HG03439 (cell line): ENCODE measurements at regions not wholly inside any gene's neighbourhood (a gene's known extent, or its start where the extent isn't known, plus 50 kb on each side); places are given as distances from the start of the nearest gene placed in this dataset.
"Not testable (repeated sequence)": the region's sequence is repeated elsewhere in the genome, so short reads cannot be mapped to it uniquely, and the experiment has no call there.

Experiments
- ATAC-seq: cut with Tn5 transposase; IDR thresholded peaks from one replicate; pipeline ENCODE4 v1.9.1; 2021; ENCODE audit warnings: mild to moderate bottlenecking, moderate library complexity; ENCODE audit not compliant: unreplicated experiment

DNA sequence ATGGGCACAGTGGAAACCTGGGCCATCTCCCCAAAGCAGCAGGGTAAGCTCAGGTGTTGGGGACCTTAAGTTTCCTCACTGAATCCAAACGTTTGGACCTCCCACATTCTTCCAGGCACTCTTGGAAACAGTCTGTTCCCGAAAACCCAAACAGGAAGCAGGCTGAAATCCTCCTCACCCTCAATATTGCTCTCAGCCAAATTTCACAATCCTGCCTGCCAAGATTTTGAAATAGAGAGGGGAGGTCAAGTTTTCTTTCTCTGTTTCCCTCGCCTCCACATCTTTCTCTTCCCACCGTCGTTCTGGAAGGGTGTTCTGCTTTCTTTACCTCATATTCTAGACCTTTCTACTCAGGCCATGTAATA lies 392.0 kb upstream of the SASH1 start:
- no peak for ATAC-seq

DNA sequence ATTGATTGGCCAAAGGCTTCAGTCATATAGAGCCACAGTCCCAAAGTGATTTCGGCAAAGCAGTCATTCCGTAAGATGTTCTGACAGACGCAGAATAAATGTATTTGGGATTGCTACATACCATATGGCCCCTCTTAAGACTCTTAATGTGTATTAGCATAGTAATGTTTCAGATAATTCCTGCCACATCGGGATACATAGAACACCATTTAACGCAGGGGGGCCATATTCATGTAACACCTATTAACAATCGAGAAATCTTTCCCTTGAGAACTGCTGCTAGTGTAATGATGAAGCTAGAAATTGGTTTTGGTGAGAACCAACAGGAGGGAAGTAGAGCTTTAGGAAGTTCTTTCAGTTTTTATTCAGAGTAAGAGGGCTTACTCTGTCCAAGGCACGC lies 390.9 kb upstream of the SASH1 start:
- no peak for ATAC-seq

DNA sequence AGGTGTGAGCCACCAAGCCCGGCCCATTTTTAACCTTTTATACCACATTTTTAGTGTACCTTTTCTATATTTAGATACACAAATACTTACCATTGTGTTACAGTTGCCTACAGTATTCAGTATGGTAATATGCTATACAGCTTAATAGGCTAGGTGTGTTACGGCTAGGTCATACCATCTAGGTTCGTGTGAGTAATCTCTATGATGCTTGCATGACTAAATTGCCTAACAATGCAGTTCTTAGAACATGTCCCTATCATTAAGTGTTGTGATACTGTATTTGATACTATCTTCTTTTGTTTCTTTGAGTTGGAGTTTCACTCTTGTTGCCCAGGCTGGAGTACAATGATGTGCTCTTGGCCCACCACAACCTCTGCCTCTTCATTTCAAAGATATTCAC lies 387.7 kb upstream of the SASH1 start:
- no peak for ATAC-seq

DNA sequence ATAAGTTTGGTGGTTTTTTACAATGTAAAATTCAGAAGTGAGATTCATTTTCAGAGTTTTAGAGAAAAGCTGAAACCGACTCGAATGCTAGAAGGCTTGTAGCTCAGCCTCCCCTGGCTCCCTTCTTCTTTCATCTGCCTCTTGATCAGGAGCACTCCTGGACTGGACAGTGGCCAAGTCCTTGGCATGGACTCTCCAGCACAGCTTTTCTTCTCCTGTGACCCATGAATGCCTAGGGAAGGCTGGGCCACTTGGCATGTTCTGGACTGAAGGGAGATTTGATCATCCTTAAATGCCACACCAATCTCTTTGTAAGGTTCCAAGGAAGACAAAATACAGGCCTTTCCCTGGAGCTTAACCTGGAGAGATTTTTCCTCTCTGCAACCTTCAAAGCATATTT lies 384.0 kb upstream of the SASH1 start:
- ATAC-seq = no peak

DNA sequence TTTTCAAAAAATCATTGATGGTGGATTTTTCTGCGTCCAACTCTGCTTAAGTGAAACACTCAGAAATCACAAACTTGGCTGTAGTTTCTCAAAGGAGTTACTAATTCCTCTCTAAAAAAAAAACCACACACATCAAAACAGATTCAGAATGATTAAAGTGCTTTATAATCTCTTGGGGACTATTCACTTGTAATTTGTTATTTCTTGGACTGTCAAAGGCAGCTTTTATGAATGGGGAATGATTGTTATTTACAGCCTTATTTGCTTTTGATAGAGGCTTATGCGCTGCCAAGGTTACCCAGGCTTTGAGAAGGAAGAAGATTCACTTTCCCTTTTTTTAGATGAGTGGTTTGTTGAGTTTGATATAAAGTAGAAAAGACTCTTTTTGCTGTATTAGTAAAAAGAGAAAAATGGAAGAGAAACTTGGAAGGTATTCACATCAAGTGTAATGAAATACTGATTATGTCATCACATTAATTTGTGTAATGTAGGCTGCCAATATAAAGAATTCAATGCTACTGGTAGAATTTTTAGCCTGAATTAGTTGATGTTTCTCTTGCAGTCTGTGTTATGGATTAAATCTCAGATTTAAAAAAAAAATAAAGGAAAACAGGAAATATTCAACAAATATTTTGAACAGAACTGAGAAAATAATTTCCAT lies 381.0 kb upstream of the SASH1 start:
- ATAC-seq = no peak

DNA sequence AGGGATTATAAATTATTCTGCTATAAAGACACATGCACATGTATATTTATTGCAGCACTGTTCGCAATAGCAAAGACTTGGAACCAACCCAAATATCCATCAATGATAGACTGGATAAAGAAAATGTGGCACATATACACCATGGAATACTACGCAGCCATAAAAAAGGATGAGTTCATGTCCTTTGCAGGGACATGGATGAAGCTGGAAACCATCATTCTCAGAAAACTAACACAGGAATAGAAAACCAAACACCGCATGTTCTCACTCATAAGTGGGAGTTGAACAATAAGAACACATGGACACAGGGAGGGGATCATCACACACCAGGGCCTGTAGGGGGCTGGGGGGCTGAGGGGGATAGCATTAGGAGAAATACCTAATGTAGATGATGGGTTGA lies 377.2 kb upstream of the SASH1 start:
- not testable (repeated sequence) for ATAC-seq

DNA sequence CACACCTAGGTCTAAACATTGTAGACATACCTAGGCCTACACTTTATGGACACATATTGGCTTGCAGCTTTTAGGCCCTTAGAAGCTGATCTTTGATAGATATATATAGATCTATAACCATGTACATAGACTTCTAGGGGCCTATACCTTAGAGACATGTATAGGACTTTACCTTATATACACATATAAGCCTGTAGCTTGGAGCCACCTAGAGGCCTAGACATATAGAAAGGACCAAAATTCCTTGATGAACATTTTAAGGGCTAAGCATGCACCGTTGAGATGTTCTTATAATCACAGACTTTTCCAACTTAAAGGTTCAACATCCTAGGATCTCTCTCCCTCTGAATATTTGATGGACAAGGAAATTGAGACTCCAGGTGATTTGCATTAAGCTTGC lies 371.7 kb upstream of the SASH1 start:
- no peak for ATAC-seq

DNA sequence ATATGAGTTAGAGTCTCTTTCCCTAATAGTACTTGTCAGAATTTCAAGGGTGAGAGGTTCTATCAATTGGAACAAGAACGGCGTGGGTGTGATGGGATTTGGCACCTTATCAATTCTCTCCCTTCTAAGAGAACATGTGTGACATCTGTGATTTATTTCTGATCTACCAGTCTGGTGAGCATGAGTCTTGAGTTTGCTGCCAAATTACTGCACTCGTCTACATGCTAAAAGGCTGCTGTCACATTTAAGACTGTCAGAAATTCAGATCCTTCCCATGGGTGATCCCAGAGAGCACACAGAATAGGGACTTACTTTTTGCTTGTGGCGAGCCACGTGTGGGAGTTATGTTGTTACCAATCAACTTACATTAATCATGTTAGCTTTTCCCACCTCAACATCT lies 370.2 kb upstream of the SASH1 start:
- ATAC-seq = no peak

DNA sequence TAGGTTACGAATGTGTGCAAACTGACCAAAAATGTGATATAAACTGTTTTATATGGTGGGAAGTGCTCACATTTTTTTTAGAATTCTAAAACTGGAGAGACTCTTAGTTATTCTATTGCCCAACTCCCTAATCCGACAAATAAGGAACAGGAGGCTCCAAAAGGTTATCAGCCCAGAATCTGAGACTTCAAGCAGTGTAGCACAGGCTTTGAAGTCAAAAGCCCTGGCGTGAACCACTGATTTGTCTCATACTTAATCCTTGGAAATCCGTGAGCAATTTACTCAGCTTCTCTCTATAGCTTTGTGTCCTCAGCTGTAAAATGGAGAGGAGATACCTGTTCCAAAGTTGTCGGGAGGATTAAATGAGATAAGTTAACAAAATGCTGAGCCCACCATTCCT lies 368.8 kb upstream of the SASH1 start:
- no peak for ATAC-seq

DNA sequence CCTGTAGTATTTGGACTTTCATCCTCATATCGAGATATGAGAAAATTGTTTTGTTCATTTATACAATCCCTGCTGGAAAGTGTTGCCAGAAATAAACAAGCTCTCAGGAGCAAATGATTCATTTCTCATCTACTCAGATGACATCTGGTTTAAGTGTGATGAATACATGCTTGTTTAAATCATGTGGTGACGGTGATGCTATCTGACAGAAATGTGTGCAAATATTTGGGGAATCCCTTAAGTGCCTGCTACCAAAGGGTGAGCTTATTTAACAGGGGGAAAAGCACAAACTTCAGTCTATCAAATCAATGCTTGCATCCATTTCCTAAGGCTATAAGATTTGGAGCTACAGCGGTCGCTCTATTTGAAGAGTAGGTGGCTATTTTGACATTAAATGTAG lies 368.3 kb upstream of the SASH1 start:
- ATAC-seq = no peak

DNA sequence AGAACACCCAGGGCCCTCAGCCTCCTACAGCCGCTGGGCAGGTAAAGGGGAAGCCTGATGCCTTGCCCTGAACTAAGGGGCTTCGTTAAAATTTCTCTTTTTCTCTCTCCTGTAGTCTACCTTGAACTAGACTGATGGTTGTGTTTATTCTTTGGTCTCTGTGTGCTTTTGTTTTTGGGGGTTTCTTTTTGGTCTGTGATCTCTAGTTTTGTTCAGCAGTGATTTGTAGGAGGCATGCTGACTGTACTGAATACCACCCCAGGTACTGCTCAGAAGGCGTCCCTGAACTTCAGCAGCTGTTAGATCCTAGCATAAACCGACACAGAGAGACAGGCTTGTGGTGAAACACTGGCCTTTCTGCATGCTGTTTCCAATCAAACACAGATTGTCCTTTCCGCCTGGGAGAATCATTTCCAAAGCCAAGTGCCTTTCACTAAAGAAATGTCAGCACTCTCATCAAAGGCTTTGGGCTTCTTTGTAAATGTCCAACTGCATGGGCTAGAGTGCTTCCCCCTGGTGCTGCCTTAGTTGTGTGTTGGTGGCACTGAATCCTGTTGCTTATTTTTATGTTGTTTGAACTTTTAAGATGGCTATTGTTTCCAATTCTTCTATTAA lies 364.7 kb upstream of the SASH1 start:
- ATAC-seq = no peak

DNA sequence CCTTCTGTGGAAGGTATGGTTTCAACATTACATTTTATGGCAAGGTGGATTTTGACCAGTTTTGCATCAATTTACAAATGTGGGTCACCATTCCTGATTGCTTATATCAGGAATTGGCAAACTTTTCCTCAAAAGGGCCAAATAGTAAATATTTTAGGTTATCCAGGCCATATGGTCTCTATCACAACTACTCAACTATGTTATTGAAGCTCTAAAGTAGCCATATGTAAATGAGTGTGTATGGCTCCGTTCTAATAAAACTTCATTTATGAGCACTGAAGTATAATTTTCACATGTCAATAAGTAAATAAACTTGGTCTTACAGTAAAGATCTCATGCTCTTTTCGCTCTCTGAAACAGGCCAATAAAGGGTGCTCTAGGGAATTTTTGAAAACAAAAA lies 362.7 kb upstream of the SASH1 start:
- no peak for ATAC-seq

DNA sequence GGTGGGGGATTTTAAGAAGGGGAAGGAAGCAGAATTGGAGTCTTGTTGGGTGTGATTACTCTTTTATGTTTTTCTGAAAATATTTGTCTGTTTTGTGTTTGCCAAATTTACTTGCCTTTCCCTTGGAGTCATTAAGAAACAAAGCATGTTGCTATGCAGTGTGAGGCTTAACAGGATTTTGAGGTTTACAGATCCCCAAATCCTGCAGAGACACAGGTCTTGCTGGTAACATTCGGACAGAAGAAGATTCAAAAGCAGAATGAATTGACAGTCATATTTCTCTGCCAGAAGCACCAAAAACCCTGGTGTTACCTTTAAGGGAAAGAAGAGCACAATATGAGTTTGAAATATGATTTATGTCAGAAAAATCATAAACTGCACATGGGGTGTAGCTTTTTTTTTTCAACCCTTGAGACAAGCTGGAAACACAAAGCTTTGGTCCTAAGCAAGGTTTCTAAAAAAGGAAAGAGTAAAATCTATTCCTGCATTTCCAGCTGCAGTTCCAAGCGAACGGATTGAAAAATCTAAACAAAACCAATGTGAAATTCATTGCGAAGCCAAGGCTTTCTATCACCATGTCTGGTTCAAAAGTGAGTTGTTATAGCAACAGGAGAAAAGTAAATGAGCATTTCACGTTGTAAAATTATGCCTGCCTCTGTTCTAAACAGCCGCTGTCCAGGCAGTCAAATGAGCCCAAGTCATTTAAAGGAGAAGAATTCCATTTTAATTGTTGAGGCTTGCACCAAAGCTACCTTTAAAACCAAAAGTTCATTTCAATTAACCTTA lies 358.9 kb upstream of the SASH1 start:
- no peak for ATAC-seq

DNA sequence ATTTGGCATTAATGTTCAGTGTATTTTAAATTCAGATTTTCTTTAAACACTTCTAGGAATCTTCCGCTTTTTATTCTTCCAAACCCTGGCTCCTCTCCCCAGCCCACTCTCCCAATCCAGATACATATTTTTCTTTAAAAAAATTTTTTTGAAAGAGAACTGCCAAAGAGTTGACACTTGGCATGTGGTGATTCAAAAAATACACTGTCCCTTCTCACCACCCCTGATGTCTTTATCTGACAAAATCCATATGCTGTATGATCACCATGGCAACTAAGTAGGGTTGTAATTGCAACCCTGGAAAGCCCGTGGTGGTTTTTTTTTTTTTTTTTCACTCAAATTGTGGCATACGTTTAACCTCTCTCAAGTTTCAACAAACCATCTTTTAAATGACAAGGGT lies 355.8 kb upstream of the SASH1 start:
- ATAC-seq = no peak

DNA sequence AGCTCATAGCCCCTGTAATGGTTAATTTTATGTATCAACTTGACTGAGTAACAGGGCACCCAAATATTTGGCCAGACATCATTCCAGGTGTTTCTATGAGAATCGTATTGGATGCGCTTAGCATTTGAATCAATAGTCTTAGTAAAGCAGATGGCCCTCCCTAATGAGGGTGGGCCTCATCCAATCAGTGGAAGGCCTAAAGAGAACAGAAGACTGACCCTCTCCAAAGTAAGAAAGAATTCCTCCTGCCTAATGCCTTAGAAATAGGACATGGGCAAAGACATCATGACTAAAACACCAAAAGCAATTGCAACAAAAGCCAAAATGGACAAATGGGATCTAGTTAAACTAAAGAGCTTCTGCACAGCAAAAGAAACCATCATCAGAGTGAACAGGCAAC lies 352.5 kb upstream of the SASH1 start:
- ATAC-seq = no peak

DNA sequence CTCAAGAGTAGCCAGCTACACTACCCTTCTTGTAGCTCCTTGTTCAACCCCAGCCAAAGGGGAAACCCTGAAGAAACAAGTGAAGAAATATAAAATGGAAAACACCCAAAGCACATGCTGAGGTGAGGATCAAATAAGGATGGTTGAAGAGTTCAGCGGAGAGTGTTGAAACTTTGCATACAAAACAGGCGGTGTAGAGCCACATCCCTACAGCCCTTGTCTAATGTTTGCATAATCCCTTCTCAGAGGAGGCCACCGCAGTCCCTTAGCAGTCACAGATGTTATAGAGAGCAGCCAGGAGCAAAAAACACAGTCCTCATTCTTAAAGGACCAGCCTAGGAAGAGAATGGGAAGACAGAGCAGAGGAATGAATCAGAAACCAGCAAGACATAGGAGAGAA lies 350.7 kb upstream of the SASH1 start:
- no peak for ATAC-seq

DNA sequence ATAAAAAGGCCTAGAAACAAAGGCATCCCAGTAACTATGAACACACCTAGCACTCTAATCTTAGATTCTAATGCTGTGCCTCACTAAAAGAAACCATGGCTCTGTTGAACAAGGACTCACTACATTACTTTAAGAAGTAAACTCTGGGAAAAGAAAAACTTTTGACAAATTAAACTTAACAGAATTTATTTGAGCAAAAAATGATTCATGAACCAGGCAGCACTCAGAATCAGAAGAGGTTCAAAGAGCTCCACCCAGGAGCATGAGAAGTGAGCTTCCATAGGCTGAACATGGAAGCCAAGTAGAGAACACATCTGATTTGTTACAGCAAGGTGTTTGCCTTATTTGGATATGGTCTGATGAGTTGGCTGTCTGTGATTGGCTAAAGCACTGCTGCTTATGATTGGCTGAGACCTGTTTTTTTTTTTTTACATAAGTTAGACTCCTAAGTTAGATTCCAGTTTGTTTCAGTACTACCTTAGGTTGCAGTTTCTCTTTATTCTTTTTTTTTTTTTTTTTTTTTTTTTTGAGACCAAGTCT lies 343.6 kb upstream of the SASH1 start:
- no peak for ATAC-seq

DNA sequence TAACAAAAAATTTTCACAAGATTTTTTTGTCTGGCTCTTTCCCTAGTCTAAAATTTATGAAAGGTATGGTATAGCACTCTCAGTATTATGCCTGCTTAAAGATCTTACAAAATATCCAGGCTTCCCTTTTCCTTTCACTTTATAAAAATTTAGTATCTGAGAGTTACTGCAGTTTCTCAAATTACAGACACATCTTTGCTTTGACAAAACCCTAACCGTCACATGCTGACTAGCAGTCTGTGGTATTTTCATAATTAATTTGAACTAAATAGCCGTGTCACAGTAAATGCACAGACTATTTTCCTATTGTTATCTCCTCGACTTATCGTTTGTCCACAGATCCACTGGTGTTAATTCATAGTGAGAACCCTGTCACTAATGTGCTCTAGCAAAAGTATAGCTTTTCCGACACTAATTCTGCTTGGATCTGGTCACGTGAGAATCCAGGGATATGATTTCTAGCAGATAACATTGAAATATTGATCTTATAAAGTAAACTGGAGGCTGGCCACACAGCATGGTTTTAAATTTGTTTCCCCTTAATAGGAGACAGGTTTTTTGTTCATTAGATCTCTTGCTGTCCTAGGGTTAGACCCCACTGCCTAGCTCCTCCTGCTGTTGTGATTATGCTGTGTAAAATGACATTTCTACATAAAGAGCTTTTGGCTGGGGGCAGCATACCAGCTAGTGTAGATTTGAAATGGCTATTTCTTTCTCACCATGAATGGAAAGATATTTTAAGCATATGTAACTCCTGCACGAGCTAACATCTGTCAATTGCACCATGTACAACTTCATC lies 340.6 kb upstream of the SASH1 start:
- ATAC-seq = no peak

DNA sequence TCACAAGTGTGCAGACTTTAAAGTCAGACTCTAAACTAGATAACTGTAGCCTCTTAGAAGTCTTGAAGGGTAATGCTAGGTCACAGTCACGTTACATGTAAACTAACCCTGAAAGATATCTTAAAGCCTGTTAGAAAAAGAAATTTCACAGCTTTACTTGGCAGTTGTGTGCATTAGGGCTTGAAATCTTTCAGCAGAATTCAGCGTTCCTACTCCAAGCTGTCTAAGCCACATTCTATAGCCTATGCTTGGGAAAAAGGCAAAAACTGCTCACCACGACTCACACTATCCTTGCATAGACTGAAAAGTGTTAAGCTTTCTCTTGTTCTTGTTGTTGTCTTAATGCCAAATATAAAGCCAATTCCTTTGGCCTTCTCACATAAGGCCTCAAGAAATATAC lies 338.0 kb upstream of the SASH1 start:
- no peak for ATAC-seq

DNA sequence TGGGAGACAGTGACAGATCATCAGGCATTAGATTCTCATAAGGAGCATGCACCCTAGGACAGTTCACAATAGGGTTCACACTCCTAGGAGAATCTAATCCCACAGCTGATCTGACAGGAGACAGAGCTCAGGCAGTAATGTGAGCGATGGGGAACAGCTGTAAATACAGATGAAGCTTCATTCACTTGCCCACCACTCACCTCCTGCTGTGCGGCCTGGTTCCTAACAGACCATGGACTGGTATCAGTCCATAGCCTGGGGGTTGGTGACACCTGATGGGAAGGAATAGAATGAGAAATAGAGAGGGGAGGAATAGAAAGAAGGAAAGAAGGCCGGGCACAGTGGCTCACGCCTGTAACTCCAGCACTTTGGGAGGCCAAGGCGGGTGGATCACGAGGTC lies 336.8 kb upstream of the SASH1 start:
- ATAC-seq = no peak

DNA sequence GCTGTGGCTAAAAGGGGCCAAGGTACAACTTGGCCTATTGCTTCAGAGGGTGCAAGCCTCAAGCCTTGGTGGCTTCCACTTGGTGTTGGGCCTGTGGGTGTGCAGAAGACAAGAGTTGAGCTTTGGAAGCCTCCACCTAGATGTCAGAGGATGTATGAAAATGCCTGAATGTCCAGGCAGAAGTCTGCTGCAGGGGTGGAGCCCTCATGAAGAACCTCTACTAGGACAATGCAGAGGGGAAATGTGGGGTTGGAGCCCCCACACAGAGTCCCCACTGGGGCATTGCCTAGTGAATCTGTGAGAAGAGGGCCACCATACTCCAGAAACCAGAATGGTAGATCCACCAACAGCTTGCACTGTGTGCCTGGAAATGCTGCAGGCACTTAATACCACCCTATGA lies 332.1 kb upstream of the SASH1 start:
- not testable (repeated sequence) for ATAC-seq
